ENCODE measurements at regions not wholly inside any gene's neighbourhood (a gene's known extent, or its start where the extent isn't known, plus 50 kb on each side); places are given as distances from the start of the nearest gene placed in this dataset.

DNA sequence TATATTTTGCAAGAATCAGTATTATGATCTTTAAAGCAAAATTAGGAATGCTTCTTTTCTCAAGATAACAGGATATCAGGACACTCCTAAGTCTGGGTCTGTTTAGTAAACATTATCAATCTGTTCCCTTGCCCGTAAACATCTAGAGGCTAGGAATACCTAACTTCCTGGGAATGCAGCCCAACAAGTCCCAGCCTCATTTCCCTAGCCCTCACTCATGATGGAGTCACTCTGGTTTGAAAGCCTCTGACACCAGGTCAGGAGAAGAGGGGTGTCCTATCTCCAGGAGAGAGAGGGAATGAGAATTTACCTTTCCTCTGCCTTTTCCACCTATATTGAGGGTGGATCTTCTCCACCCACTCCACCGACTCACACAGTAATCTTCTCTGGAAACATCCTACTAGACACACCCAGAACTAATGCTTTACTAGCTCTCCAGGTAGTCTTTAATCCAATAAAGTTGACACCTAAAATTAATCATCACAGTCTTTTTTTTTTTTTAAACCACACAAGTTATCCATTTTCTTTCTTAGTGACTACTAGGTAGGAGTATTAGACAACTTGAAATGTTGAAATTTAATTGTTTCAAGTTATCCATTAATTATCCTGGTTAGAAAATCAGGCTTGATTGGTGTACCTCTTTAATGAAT, 659.3 kb downstream of the USP25 start:
- H3K4me1 Mint-ChIP-seq (ENCODE audit: low read depth): no peaks in the 10 kb centered on the region
- no peak overlapping the region for H3K27ac Mint-ChIP-seq
- DNase-seq: no peak
- no peaks in the 10 kb centered on the region for H3K36me3 Mint-ChIP-seq (ENCODE audit: low read depth)
- TF ChIP-seq, protein P1, sequence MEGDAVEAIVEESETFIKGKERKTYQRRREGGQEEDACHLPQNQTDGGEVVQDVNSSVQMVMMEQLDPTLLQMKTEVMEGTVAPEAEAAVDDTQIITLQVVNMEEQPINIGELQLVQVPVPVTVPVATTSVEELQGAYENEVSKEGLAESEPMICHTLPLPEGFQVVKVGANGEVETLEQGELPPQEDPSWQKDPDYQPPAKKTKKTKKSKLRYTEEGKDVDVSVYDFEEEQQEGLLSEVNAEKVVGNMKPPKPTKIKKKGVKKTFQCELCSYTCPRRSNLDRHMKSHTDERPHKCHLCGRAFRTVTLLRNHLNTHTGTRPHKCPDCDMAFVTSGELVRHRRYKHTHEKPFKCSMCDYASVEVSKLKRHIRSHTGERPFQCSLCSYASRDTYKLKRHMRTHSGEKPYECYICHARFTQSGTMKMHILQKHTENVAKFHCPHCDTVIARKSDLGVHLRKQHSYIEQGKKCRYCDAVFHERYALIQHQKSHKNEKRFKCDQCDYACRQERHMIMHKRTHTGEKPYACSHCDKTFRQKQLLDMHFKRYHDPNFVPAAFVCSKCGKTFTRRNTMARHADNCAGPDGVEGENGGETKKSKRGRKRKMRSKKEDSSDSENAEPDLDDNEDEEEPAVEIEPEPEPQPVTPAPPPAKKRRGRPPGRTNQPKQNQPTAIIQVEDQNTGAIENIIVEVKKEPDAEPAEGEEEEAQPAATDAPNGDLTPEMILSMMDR (IDR thresholded peaks at IDR 0.05): no peak
- no peaks in the 10 kb centered on the region for H3K9me3 Mint-ChIP-seq
- no peaks in the 10 kb centered on the region; the same call in none of the 2 replicates for H3K27me3 Mint-ChIP-seq (ENCODE audit: insufficient read depth)
- no peak overlapping the region for H3K4me3 Mint-ChIP-seq

DNA sequence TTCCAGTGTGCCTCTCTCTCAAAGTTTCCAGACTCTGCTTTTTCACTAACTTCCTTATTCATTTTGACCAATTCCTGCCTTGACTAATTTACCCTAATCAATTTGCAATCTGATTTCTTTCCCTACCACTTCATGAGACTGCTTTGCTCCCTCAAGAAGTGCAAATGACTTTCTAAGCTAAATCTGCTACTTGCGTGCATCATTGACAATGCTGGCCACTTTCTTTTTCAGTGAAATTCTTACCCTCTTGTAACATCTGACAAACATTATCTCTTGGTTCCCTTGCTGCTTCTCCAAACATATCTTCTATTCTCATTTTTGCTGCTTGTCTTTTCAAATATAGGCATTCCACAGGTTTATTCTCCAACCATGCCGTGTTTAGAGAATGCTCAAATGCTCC, 659.9 kb downstream of the USP25 start:
- no peak for DNase-seq
- Mint-ChIP-seq H3K27ac (no peak overlapping the region), H3K9me3 (no peaks in the 10 kb centered on the region)

DNA sequence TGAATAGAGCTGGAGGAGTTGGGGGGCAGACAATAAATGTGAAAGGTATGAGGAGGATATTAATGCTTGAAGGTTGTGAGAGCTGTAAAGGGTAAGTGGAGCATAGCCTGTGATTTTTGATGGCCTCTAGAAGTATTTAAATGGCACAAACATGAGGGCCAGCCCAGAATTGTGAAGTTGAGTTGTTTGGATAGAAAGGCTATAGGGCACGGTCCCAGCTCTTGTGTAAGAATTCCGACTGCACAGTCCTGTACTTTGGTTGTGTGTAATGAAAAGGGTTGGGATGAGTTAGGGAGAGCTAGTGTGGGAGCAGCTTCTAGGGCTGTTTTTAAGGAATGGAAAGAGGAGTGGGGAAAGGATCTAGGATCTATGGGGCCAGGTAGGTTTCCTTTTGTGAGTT, 665.5 kb downstream of the USP25 start:
- H3K4me3 Mint-ChIP-seq: no peak overlapping the region
- peaks cover 10% of the 10 kb centered on the region for H3K36me3 Mint-ChIP-seq (ENCODE audit: low read depth)
- H3K27ac Mint-ChIP-seq: no peak overlapping the region
- H3K4me1 Mint-ChIP-seq (ENCODE audit: low read depth): no peaks in the 10 kb centered on the region
- no peaks in the 10 kb centered on the region; the same call in 1 of the 2 replicates for H3K27me3 Mint-ChIP-seq (ENCODE audit: insufficient read depth)
- TF ChIP-seq, protein P1 (IDR thresholded peaks at IDR 0.05): no peak
- H3K9me3 Mint-ChIP-seq: peaks cover 10% of the 10 kb centered on the region
- no peak for DNase-seq

More for the DNA sequence above, 659.9 kb downstream of the USP25 start:
- Mint-ChIP-seq H3K36me3 (ENCODE audit: low read depth) (no peaks in the 10 kb centered on the region), H3K4me1 (ENCODE audit: low read depth) (no peaks in the 10 kb centered on the region), H3K27me3 (ENCODE audit: insufficient read depth) (no peaks in the 10 kb centered on the region; the same call in 1 of the 2 replicates), H3K4me3 (no peak overlapping the region)
- TF ChIP-seq, protein P1 (IDR thresholded peaks at IDR 0.05): no peak

DNA sequence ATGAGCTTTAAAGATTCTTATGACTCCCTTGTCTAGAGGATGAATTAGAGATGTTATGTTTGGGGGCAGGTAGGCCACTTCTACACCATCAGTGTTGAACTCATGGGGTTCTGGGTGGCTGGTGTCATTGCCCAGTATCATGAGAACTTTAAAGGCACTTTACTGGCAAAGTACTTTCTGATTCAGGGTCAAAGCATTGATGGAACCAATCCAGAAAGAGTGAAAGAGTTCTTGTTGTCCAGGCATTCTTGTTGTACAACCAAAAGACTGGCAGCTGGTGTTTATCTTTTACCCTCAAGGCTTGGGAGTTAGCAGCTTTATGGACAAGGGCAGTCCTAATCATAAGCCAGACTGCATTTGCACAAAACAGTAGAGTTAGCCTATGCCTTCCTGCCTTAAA, 673.0 kb downstream of the USP25 start:
- no peaks in the 10 kb centered on the region for H3K9me3 Mint-ChIP-seq
- no peaks in the 10 kb centered on the region; the same call in 1 of the 2 replicates for H3K27me3 Mint-ChIP-seq (ENCODE audit: insufficient read depth)
- H3K4me1 Mint-ChIP-seq (ENCODE audit: low read depth): peaks cover 3% of the 10 kb centered on the region
- no peak overlapping the region for H3K4me3 Mint-ChIP-seq
- H3K36me3 Mint-ChIP-seq (ENCODE audit: low read depth): no peaks in the 10 kb centered on the region
- no peak overlapping the region for H3K27ac Mint-ChIP-seq
- DNase-seq: no peak
- TF ChIP-seq, protein P1 (IDR thresholded peaks at IDR 0.05): no peak

DNA sequence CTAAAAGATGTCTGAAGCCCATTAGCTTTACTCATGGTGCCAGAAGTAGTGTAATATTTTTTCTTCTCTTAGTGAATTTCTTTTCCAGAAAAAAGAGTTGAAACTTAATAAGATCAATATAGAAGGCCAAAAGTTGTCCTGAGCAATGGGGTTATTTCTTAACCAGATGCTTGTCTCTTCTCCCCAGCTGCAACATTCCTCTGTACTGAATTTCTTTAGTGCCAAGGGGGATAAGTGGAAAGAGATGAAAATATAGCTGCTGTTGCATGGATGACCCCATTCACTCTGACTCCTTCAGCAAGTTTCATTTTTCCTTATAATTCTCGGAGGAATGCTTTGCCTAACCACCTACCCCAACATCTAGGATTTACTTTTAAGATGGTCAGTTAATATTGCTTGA, 675.0 kb downstream of the USP25 start:
- Mint-ChIP-seq H3K9me3 (no peaks in the 10 kb centered on the region), H3K4me3 (no peak overlapping the region), H3K36me3 (ENCODE audit: low read depth) (no peaks in the 10 kb centered on the region), H3K27ac (no peak overlapping the region), H3K27me3 (ENCODE audit: insufficient read depth) (no peaks in the 10 kb centered on the region; the same call in 1 of the 2 replicates), H3K4me1 (ENCODE audit: low read depth) (peaks cover 13% of the 10 kb centered on the region)
- no peak for DNase-seq
- TF ChIP-seq, protein P1 (IDR thresholded peaks at IDR 0.05): no peak

Data from HFFc6 (cell line).